Ureter (tissue), 1 donor: ENCODE measurements at regions not wholly inside any gene's neighbourhood (a gene's known extent, or its start where the extent isn't known, plus 50 kb on each side); places are given as distances from the start of the nearest gene placed in this dataset.
A peak's percentile ranks its signal among the peaks of the same experiment; 100 is the strongest.

Source experiments
- DNase-seq: peaks from one replicate; pipeline ENCODE4 v3.0.0-alpha.2; 2020; ENCODE audit warnings: low spot score
- donor health status: DM: yes; HTN: yes; CAD: no.

GRCh38 chr9:89655990-89656657 is 51.3 kb downstream of the GADD45G start:
- no peak for DNase-seq

GRCh38 chr9:89657295-89657694 is 52.5 kb downstream of the GADD45G start:
- no peak for DNase-seq

DNA sequence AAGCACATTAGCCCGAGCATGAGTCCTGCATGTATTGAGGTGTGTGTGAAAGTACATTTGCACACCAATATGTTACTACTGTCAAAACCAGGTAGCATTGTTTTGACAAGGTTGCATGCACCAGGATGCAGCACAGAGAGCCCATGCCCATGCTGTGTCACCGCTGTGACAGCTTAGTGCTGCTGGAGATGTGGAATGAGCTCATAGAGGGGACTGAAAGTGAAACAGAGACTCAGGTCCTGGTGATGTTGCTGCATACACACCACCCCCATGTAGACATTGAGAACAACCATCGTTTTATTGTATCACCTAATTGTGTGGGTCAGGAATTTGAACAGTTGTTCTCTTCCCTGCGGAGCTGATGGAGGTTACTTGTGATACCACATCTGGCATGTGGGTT is 53.0 kb downstream of the GADD45G start:
- no peak for DNase-seq

- DNase-seq, result no peak
Measured at GRCh38 chr9:89658401-89658800, 53.6 kb downstream of the GADD45G start.

DNA sequence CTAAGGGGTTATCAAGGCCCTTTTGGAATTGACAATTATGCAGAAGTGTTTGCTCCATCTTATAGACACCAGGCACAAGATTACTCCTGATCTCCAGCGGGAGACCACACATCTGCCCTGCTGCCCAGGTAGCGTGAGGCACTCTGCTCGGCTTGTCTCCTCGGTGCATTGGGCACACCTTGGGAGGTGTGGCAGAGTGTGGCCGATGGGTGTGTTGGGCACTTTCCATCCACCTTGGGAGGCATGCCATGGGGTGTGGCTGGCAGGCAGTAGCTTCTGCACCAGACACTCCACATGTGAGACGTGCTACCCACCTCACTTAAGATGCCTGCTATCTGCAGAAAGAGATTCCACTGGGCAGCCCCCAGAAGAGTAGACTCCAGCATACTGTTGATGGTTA is 54.1 kb downstream of the GADD45G start:
- no peak for DNase-seq

GRCh38 chr9:89659473-89659872 is 54.7 kb downstream of the GADD45G start:
- no peak for DNase-seq

DNA sequence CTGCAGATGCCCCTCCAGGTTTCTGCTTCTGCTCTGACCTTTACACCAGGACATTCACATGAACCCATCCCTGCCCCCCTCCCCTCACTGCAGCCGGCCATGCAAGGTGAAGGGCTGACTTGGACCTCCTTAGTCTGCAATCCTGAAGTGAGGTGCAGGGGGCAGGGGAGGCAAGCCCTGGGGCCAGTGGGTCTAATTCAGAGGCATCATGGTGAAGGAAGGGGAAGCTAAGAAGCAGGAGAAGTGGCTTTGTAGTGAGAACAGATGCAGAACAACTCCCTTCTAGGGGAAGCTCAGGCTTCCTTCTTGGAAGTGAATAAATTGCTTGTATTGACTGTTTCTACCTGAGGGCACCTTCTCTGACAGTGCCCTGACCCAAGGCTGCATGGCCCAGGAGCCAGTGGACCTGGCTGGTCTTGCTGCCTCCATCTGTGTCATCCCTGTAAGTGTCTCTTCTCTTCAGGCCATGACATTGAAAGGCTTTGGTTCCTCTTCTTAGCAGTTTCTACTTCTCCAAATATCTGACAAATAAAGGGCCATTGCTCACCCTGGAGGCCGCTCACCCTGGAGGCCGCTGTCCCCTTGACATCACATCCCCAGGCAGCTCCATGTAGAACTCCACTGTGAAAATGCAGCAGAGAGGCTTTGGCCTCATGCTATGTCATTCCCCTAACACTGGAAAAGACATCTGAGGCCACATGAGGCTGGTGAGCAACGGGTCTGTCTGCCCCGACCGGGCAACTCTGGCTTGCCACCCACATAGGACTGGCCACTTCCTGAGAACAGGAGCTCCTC is 55.3 kb downstream of the GADD45G start:
- no peak for DNase-seq

GRCh38 chr9:89661391-89661949 is 56.7 kb downstream of the GADD45G start:
- no peak for DNase-seq

- peak; percentile 98 for DNase-seq
Measured at GRCh38 chr9:89661956-89662717, 57.3 kb downstream of the GADD45G start.

DNA sequence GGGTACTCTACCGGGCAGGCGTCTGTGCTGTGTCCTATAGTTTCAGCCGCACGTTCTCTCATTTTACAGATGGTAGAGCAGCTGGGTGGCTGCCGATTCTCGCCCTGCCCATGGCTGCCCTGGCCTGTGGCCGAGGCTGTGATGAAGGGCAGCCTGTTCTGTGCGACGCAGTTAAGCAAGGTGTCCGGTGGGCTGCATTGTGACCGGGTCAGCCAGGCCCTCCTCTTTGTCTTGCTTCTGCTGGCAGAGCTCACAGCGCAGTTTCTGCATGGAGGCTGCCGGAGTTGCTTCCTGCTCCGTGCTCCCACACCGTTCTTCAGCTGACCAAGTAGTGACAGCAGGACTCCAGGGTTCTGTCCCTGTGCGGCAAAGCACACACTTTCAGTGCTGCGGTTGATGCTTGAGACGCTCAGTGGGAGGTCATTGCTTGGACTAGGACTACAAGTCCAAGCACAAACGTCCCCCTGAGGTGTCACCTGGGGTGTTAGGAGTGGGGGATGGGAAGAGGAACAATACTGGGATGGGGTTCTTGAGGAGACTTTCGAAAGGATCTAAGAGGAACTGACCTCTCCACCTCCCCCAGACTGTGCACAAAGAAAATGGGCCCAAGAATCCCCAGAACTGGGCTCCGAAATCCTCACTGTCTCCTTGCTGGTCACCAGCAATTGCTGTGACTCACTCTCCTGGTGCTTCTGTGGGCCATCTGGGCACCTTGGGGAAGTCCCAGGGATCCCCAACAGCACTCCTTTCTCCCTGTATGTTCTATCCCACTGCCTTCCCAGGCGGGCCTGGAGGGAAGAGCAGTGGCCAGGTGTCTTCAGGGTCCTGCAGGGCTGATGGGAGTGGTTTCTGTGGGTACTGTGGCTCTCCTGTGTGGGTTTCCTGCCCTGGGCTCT is 58.2 kb downstream of the GADD45G start:
- no peak for DNase-seq

DNA sequence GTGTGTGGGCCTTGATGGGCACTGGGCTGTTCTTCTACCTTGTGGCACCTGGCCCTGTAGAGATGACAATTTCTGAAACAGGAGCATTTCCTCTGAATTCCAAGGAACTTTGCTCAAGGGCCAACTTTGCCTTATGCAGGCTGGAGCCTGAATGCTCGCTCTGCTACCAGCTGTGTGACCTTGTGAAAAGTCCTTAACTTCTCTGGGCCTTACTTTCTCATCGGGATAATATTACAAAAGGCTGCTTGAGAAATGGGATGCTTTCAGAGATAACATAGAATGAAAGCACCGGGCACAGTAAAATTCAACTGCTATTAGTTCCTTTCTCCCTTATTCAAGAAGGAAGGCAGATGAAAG is 58.8 kb downstream of the GADD45G start:
- no peak for DNase-seq

GRCh38 chr9:89664010-89664409 is 59.2 kb downstream of the GADD45G start:
- DNase-seq, result no peak

- DNase-seq, result peak; percentile 88
Measured at GRCh38 chr9:89664896-89665329, 60.1 kb downstream of the GADD45G start.

DNA sequence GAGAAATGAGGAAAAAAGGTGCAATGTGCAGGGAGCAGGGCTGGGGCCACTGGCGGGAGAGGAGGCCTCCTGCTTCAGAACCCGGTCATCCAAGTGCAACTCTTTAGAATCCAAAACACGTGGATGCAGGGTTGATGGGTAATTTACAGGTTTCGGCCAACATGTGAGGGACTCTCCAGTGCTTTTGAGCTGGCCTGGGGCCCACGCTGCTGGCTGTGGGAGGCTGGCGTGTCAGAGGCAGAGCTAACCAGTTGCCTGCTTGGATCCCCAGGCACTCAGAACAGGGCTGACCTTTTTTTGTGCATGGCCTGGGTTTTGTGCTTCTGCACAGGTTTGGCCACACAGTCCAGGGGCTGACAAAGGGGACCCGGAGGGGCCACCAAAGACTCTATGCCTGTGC is 61.6 kb downstream of the GADD45G start:
- DNase-seq, result no peak

DNA sequence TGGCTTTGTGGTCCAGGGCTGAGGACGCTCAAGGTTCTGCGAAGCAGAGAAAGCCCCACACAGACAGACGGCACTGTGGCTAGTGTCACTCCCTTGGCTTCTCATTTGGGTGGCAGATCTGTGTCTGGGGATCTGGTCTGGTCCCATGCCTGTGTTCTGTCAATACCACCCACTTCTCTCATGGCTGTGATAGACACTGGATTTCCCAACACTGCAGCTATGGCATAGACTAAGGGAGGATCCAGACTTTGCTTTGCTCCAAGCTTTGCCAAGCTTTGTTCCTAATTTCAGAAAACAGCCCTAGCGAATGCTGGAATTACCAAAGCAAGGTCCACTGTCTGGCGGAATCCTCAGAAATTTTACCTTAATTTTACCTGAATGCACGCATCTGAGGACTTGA is 62.1 kb downstream of the GADD45G start:
- DNase-seq, result no peak

DNA sequence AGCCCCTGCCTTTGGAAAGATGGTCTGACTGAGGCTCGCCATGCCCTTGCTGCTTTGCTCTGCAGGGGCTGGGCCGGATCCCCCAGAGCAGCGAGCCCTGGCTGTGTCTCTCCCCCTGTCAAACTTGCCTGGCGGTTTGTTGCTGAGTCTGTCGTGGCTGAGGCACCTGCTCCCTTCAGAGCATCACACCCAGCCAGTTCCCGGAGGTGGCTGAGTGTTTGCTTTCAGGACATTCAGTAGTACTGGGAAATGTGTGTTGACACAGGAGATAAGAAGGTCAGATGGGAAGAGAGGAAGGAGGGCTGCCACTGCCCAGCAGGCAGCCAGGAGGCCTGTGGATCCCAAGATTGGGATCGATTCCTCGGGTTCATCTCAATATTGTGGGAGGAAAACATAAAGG is 62.9 kb downstream of the GADD45G start:
- no peak for DNase-seq

GRCh38 chr9:89668216-89668865 is 63.5 kb downstream of the GADD45G start:
- no peak for DNase-seq

DNA sequence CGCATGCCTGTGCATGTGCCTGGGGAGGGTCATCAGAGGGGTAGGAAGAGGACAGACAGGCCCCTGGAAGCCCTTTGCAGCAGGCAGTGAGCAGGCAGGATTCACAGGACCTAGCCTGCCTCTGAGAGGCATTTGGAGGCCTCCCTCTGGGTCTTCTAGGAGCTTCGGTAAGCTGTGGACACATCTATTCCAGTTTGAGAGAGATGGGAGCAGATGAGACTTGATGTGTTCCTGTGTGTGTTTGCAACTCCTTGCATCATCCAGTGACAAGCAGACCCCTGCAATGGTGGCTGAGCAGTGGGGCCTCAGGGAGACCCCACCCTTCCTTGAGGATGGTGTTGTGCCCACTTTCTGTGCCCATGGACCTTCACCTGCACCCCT is 64.0 kb downstream of the GADD45G start:
- no peak for DNase-seq

DNA sequence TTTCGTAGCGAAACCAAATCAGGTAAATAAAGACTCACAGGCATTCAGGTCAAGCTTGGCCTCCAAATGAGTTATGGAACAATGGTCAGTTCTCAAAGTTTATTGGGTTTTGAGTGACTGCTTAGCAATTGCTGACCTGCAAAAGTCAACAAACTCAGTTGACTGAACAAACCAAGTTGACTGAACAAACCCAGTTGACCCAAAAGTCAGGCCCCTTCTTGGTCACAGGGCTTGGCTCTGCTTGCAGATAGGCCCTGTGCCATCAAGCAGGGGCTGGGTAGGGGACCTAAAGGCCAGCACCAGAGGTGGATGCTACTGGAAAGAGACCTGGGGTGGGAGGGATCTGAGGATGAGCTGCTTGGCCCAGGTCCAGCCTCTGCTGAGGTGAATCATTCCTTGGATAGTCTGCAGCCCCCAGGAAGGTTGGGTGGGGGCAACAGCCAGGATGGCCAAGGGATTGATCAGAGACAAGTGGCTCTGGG is 64.6 kb downstream of the GADD45G start:
- DNase-seq, result no peak

GRCh38 chr9:89670114-89670513 is 65.3 kb downstream of the GADD45G start:
- DNase-seq, result no peak
